HG03196 (cell line): ENCODE measurements at regions not wholly inside any gene's neighbourhood (a gene's known extent, or its start where the extent isn't known, plus 50 kb on each side); places are given as distances from the start of the nearest gene placed in this dataset.
"Not testable (repeated sequence)": the region's sequence is repeated elsewhere in the genome, so short reads cannot be mapped to it uniquely, and the experiment has no call there.

Source experiments
- ATAC-seq: cut with Tn5 transposase; IDR thresholded peaks from one replicate; pipeline ENCODE4 v1.9.1; 2021; ENCODE audit not compliant: unreplicated experiment

GRCh38 chr6:140182821-140183220 is 808.4 kb upstream of the CITED2 start:
- no peak for ATAC-seq

- no peak for ATAC-seq
These were observed 807.4 kb upstream of the CITED2 start for GRCh38 chr6:140181876-140182275.

- no peak for ATAC-seq
These were observed 805.9 kb upstream of the CITED2 start for GRCh38 chr6:140180306-140180705.

- ATAC-seq = no peak
These were observed 804.5 kb upstream of the CITED2 start for GRCh38 chr6:140178935-140179334.

- ATAC-seq = no peak
These were observed 804.1 kb upstream of the CITED2 start for GRCh38 chr6:140178520-140178919.

DNA sequence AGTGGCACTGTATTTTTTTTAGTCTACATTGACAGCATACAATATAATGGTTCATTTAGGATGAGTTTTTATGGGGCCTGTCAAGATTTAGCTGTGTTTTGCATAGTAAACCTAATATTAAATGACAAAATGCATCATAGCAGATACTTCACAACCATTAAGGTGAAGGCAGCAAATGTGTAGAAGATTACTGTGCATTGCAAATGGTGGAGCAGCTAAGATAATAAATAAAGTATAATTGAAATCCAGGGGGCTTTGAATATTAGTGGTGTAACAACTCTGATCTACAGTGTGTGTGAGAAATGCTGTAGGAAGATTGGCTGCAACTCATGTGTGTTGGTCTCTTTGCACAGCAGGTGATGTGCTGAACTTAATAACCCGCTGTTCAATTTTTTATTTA is 801.9 kb upstream of the CITED2 start:
- no peak for ATAC-seq

- ATAC-seq = no peak
These were observed 801.0 kb upstream of the CITED2 start for GRCh38 chr6:140175486-140175885.

GRCh38 chr6:140174524-140174923 is 800.1 kb upstream of the CITED2 start:
- no peak for ATAC-seq

DNA sequence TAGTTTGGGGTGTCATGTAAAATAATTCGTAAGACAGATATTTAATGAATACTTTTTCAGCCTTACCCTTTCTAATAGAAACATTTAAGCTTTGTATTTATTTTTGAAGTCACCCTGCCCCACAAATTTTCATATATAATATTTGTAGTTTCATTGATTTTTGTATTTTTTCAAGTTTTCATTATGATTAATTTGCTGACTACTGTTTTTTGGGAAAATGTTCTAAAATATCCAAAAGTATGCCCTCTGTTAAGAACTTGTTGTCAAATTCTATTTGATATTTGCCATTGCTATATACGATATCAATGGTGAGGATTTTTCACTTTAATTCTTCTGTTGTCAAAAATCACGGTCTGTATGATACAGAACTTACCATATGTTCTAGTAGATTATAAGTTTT is 793.9 kb upstream of the CITED2 start:
- ATAC-seq = no peak

DNA sequence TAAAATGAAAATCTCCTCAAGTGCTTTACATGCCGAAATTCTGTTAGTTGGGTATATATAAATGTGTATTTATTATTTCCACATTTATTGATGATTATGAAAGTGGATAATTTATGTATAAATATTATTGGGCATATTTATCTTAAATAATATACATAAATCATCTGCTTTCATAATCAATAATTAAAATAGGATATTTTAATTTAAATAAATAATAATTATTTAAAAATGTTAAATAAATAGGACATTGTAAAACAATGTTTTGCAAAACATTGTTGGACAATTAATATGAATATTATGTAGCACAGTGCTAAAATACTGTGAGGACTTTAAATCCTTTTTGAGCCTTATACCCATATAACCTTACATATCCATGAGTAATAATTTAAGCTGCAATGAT is 786.5 kb upstream of the CITED2 start:
- ATAC-seq = no peak

DNA sequence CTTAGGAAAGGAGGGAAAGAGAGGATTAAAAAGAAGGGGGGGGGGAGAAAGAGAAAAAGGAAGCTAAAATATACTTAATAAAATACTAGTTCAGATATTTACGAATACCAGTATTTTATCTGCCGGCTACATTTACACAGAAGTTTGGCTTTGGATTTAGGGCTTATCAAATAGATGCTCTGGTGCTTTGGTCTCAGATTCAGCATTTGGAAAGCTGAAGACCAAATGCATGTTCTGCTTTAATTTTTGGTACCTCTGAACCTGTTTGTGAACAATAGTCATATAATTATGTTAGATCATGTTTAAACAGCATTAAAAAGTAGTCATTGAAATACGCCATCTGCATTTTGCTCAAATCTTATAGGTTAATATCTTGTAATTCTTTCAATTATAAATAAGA is 786.0 kb upstream of the CITED2 start:
- no peak for ATAC-seq

GRCh38 chr6:140156131-140156530 is 781.7 kb upstream of the CITED2 start:
- no peak for ATAC-seq

DNA sequence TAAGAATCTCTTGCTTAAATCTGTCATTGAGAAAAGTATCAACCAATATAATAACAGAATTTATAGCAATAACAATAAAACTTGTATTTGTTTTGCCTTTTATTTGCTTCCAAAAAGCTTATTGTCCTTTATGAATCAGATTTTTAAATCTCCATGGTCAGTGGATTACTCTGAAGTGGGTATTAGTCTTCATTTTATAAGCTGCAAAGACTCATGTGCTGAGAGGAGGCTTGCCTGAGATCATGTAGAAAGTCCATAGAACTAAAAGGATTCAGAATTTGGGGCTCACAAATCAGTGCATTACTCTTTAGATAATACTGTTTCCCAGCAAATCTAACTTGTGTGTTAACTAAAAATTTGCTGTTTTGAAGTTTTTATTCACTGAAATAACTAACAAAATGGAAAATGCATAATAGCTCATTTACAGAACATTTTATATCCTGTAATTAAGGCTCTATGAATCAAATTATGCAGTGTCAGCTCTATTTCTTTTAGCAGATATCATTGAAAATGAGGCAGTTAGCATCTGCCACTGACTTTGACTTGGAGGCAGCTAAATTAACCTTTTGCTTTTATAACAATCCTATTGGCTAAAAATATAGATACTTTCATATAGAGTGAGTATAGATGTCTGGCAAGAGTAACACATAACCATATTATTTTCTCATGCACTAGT is 781.1 kb upstream of the CITED2 start:
- ATAC-seq = no peak

DNA sequence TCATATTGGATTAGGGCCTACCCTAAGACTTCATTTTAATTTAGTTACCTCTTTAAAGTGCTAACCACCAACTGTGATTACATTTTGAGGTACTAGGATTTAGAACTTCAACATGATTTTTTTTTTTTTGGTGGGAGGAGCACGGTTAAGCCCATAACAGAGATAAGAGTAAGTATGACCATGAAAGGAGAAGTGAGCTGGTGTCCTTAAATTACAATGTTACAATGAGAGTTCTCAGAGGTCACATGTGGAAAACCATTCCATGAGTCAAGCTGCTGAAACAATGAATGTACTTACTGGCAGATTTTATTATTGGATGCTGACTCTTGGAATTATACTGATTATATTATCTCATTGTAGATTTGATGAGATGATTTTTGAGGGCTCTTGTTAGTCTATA is 779.3 kb upstream of the CITED2 start:
- no peak for ATAC-seq

DNA sequence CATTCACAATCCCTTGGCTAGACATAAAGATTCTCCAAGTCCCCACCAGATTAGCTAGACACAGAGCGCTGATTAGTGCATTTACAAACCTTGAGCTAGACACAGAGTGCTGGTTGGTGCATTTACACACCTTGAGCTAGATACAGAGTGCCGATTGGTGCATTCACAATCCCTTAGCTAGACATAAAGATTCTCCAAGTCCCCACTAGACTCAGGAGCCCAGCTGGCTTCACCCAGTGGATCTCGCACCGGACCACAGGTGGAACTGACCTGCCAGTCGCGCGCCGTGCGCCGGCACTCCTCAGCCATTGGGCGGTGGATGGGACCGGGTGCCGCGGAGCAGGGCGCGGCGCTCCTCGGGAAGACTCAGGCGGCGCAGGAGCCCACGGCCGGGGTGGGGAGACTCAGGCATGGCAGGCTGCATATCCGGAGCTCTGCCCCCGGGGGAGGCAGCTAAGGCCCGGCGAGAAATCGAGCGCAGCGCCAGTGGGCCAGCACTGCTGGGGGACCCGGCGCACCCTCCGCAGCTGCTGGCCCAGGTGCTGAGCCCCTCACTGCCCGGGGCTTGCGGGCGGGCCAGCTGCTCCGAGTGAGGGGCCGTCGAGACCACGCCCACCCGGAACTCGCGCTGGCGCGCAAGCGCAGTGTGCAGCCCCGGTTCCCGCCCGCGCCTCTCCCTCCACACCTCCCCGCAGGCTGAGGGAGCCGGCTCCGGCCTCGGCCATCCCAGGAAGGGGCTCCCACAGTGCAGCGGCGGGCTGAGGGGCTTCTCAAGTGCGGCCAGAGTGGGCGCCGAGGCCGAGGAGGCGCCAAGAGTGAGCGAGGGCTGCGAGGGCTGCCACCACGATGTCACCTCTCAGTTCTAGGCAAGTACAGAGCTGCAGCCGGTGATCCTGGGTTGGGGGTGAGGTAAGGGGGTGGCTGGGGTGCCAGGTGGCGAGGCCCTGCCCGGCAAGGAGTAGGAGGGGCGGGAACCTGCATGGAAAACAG is 773.7 kb upstream of the CITED2 start:
- ATAC-seq = not testable (repeated sequence)

DNA sequence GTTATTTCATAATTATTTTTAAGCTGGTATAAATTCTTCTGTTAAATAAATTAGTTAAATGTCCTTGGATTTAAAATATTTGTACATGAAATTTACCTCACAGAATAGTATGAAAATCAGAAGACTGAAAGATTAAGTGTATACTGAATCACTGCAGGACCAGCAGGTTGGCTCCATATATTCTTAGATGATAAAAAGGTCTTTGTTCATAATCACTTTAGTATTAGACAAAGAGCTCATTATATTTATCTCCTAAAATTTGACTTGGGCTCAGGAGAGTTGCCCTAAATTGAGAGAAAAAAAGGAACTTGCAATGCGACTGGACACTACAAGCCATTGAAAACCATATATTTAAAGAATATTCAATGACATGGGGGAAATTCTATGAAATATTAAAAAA is 766.4 kb upstream of the CITED2 start:
- no peak for ATAC-seq

- no peak for ATAC-seq
These were observed 764.0 kb upstream of the CITED2 start for GRCh38 chr6:140138311-140139010.

GRCh38 chr6:140134224-140134623 is 759.8 kb upstream of the CITED2 start:
- no peak for ATAC-seq

GRCh38 chr6:140130074-140130473 is 755.6 kb upstream of the CITED2 start:
- ATAC-seq = no peak

DNA sequence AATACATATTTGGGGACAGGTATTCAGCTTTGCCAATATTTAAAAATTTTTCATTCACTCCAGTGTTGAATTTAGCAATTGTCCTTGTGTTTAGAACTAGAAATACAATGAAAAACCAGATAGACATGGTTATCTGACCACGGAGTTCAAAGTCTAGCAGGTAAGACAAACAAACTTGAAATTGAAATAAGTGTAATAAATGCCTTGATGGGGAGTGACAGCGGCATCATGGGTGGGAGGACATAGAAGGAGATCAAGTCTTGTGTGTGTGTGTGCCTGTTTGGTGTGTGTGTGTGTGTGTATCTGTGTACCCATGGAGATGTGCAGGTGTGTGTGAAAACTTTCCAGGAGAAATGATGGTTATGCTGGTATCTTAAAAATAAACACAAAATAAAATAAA is 750.0 kb upstream of the CITED2 start:
- ATAC-seq = no peak

DNA sequence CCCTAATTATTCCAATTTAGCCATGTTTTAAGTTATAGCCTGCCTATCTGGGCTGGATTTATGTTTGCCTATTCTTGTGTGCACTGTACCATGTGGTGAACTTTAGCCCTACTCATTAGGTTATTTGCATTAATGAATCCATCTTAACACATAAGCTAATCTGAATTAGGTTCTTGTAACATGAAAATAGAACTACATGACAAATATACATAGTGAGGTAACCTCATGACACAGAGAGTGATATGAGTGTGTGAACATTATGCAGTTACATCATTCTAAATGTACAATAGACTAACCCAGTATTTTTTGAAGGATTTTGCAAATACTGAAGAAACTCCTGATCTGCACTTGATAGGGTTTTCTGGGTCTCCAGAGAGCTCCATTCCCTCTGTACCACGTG is 733.7 kb upstream of the CITED2 start:
- ATAC-seq = no peak

GRCh38 chr6:140107216-140107615 is 732.8 kb upstream of the CITED2 start:
- no peak for ATAC-seq
